Testis (tissue), 2 donors: ENCODE measurements at regions not wholly inside any gene's neighbourhood (a gene's known extent, or its start where the extent isn't known, plus 50 kb on each side); places are given as distances from the start of the nearest gene placed in this dataset.

Experiments
- DNase-seq: peaks from one replicate; pipeline ENCODE4 v3.0.0-alpha.2; 2019
- H3K27ac ChIP-seq, 2 donors: fragments of 200-600 bp; sonication (generic); one replicate each; pipeline ENCODE4 v1.5.1; 2019
- H3K27me3 ChIP-seq: fragments of 200-600 bp; sonication (generic); one replicate; pipeline ENCODE4 v1.5.1; 2019
- H3K36me3 ChIP-seq: fragments of 200-600 bp; sonication (generic); one replicate; pipeline ENCODE4 v1.5.1; 2017; ENCODE audit warnings: low read depth; ENCODE audit errors: missing control alignments
- H3K4me1 ChIP-seq: fragments of 200-600 bp; sonication (generic); one replicate; pipeline ENCODE4 v1.5.1; 2019
- H3K4me3 ChIP-seq, 2 donors: fragments of 200-600 bp; sonication (generic); one replicate each; pipeline ENCODE4 v1.5.1; 2017 to 2019
- H3K9me3 ChIP-seq: fragments of 200-600 bp; sonication (generic); one replicate; pipeline ENCODE4 v1.5.1; 2017
- POLR2A ChIP-seq: fragments of 450-650 bp; IDR thresholded peaks from one replicate; pipeline ENCODE4 v1.6.1; 2017; ENCODE audit warnings: antibody characterized with exemption, mild to moderate bottlenecking, moderate library complexity
- WGBS, 2 donors: methylation state at CpG; one replicate each; pipeline ENCODE4 v1.1.5; 2018; 5-methylcytosine and 5-hydroxymethylcytosine counted together
- intact Hi-C: fragments of 100-400 bp; cut with DNase I; formaldehyde crosslinking; loops from one replicate; pipeline ENCODE4 v1.15.1; 2023; ENCODE audit warnings: low total_unique reads
- TF ChIP-seq, protein P1 (sequence below), 3 experiments: fragments of 450-650 bp in 2 of 3; fragments of 200-600 bp in 1 of 3; sonication (generic) in 1 of 3; IDR thresholded peaks; one replicate each; pipeline ENCODE4 v1.5.1; 2016 to 2019; ENCODE audit warnings: antibody characterized with exemption in 3 of 3, mild to moderate bottlenecking in 2 of 3, moderate library complexity in 1 of 3

DNA sequence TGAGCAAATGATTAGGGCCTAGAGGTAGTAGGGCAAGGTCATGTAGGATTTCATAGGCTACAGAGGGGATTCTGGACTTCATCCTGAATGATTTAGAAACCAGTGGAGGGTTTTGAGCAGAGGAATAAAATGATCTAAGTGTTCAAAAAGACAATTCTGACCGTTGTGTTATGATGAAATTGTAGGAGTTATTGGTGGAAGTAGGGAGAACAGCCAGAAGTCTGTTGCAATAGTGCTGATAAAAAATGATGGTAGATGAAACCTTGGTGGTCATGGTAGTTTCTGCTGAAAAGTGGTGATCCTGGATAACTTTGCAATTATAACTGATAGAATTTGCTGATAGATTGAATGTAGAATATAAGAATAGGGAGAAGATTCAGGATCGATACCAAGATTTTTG, 60.2 kb downstream of the MID1IP1 start:
- no peak for TF ChIP-seq POLR2A
- TF ChIP-seq, protein P1, sequence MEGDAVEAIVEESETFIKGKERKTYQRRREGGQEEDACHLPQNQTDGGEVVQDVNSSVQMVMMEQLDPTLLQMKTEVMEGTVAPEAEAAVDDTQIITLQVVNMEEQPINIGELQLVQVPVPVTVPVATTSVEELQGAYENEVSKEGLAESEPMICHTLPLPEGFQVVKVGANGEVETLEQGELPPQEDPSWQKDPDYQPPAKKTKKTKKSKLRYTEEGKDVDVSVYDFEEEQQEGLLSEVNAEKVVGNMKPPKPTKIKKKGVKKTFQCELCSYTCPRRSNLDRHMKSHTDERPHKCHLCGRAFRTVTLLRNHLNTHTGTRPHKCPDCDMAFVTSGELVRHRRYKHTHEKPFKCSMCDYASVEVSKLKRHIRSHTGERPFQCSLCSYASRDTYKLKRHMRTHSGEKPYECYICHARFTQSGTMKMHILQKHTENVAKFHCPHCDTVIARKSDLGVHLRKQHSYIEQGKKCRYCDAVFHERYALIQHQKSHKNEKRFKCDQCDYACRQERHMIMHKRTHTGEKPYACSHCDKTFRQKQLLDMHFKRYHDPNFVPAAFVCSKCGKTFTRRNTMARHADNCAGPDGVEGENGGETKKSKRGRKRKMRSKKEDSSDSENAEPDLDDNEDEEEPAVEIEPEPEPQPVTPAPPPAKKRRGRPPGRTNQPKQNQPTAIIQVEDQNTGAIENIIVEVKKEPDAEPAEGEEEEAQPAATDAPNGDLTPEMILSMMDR (IDR thresholded peaks at IDR 0.05): no peak
- Histone ChIP-seq H3K27ac (no peak overlapping the region), H3K4me1 (no peaks in the 10 kb centered on the region), H3K36me3 (no peaks in the 10 kb centered on the region), H3K27me3 (no peaks in the 10 kb centered on the region), H3K4me3 (no peak overlapping the region), H3K9me3 (no peaks in the 10 kb centered on the region)
- intact Hi-C loops: no loop called here
- no peak for DNase-seq
- 79 to 85% methylated on average over 2 of the region's 2 CpGs for WGBS, 2 donors

DNA sequence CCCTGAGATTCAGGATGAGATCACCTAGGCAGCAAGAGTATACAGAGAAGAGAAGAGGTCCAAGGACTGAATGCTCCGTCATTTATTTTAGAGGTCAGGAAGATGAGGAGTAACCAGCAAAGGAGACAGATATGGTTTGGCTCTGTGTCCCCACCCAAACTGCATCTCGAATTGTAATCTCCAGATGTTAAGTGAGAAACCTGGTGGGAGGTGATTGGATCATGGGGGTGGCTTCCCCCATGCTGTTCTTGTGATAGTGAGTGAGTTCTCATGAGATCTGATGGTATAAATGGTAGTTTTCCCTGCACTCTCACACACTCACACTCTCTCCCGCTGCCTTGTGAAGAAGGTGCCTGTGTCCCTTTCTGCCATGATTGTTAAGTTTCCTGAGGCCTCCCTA, 60.8 kb downstream of the MID1IP1 start:
- Histone ChIP-seq H3K4me1 (no peaks in the 10 kb centered on the region), H3K4me3 (no peak overlapping the region), H3K27ac (no peak overlapping the region), H3K36me3 (no peaks in the 10 kb centered on the region), H3K9me3 (no peaks in the 10 kb centered on the region), H3K27me3 (no peaks in the 10 kb centered on the region)
- intact Hi-C loops: no loop called here
- no peak for TF ChIP-seq POLR2A
- 74% methylated on average over 3 of the region's 3 CpGs for WGBS, 2 donors
- DNase-seq: no peak

DNA sequence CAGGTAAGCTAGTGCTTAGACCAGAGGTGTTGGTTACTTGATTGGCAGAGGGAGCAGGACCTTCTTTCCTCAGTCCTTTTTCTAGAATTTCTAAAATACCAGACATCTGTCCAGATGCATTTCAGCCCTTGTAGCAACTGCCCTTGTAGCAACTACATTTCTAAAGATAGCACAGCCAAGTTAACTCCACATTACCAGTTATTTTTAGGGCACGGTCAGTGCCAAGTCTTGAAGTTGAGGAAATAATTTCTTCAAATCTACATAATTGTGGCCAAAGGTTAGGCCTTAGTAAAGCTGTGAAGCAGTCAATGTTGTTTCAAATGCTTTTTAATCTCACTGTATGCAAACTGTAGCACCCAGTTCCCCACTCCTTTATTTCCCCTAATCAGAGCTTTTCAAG, 62.9 kb downstream of the MID1IP1 start:
- DNase-seq: no peak
- Histone ChIP-seq H3K27ac (no peak overlapping the region), H3K4me1 (no peaks in the 10 kb centered on the region), H3K9me3 (no peaks in the 10 kb centered on the region), H3K36me3 (no peaks in the 10 kb centered on the region), H3K27me3 (no peaks in the 10 kb centered on the region), H3K4me3 (no peak overlapping the region)
- intact Hi-C loops: no loop called here
- TF ChIP-seq, protein P1 (IDR thresholded peaks at IDR 0.05): no peak
- no peak for TF ChIP-seq POLR2A
- WGBS, 2 donors: 16 to 33% methylated on average over 1 of the region's 1 CpG

DNA sequence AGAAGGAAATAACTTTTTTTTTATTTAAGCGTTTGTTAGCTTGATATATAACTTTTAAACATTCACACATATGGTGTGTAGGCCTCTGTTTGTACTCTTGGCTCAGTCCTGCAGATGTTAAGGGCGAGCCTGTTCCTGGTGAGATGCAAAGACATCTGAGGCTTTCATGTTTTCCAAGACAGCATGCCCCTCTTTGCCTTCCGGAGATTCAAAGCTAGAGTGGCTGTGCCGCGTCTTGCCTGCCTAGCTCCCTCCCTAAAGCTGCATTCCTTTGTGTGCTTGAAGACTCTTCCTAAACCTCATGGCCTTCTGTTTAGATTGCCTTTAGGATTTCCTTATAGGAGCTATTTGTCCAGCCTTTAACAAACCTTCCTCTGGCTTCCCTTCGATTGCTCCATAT, 67.1 kb downstream of the MID1IP1 start:
- Histone ChIP-seq H3K4me3 (no peak overlapping the region), H3K27ac (no peak overlapping the region), H3K4me1 (no peaks in the 10 kb centered on the region), H3K36me3 (no peaks in the 10 kb centered on the region), H3K9me3 (no peaks in the 10 kb centered on the region), H3K27me3 (no peaks in the 10 kb centered on the region)
- no peak for DNase-seq
- intact Hi-C loops: no loop called here
- WGBS, 2 donors: 88 to 93% methylated on average over 4 to 6 of the region's 6 CpGs
- no peak for TF ChIP-seq POLR2A
- TF ChIP-seq, protein P1 (IDR thresholded peaks at IDR 0.05): no peak

DNA sequence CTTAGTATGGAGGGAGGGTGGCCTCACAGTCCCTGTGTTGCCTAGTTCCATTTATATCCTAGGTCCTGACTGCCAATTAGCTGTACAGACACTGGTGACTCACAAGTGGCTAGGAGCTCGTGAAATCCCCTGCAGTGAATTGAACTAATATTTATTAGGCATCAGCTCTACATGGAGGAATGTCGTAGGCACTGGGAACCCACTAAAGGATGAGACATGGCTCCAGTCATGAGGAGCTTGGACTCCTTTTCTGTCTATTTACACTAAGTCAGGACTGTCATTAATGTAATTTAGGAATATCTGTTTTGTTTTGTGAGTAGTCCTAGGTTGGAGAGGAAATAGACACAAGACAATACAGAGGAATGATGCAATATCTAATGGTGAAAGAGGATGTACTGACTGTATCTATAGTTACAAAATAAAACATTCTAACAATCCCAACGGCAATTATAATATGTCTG, 67.7 kb downstream of the MID1IP1 start:
- intact Hi-C loops: no loop called here
- 61 to 64% methylated on average over 3 of the region's 3 CpGs for WGBS, 2 donors
- Histone ChIP-seq H3K27ac (no peak overlapping the region), H3K4me1 (no peaks in the 10 kb centered on the region), H3K27me3 (no peaks in the 10 kb centered on the region), H3K9me3 (no peaks in the 10 kb centered on the region), H3K36me3 (no peaks in the 10 kb centered on the region), H3K4me3 (no peak overlapping the region)
- TF ChIP-seq POLR2A: no peak
- TF ChIP-seq, protein P1 (IDR thresholded peaks at IDR 0.05): no peak
- no peak for DNase-seq
